ENCODE measurements at regions not wholly inside any gene's neighbourhood (a gene's known extent, or its start where the extent isn't known, plus 50 kb on each side); places are given as distances from the start of the nearest gene placed in this dataset.

GRCh38 chr2:134169788-134170187 lies 84.1 kb upstream of the MGAT5 start:
- peaks cover 57% of the 10 kb centered on the region for H3K4me1 ChIP-seq (ENCODE audit: low read length)
- H3K27ac ChIP-seq (ENCODE audit: low read length): peak overlapping the region; percentile 75
- H2AFZ ChIP-seq (ENCODE audit: low read depth, low read length): no peak overlapping the region
- no peaks in the 10 kb centered on the region for H3K27me3 ChIP-seq (ENCODE audit: low read depth, low read length)
- 0 out of 2 replicates have a peak, but pooled peaks have one; percentile 38 for TF ChIP-seq EZH2phosphoT487 (IDR thresholded peaks at IDR 0.05; ENCODE audit: low read depth)
- TF ChIP-seq CTCF (IDR thresholded peaks at IDR 0.05; ENCODE audit: low read depth, low read length): peak; percentile 14; the same call in 1 of the 2 replicates
- H3K36me3 ChIP-seq (replicated peaks; ENCODE audit: low read depth, low read length): no peaks in the 10 kb centered on the region
- H3K79me2 ChIP-seq (ENCODE audit: low read length): peaks cover 24% of the 10 kb centered on the region
- peak overlapping the region; percentile 77 for H3K4me2 ChIP-seq (ENCODE audit: low read length)
- H4K20me1 ChIP-seq (ENCODE audit: insufficient read depth, low read length): peaks cover 3% of the 10 kb centered on the region; the same call in 1 of the 2 replicates
- no peaks in the 10 kb centered on the region for H3K9me3 ChIP-seq (ENCODE audit: insufficient read depth, low read length)
- H3K4me3 ChIP-seq (ENCODE audit: low read length): peak overlapping the region; percentile 45
- H3K9ac ChIP-seq (ENCODE audit: low read length): peak overlapping the region; percentile 23; the same call in 1 of the 2 replicates

GRCh38 chr2:134170294-134170693 lies 83.6 kb upstream of the MGAT5 start:
- H3K27me3 ChIP-seq (ENCODE audit: low read depth, low read length): no peaks in the 10 kb centered on the region
- peak overlapping the region; percentile 77 for H3K4me2 ChIP-seq (ENCODE audit: low read length)
- H2AFZ ChIP-seq (ENCODE audit: low read depth, low read length): no peak overlapping the region
- peak overlapping the region; percentile 75 for H3K27ac ChIP-seq (ENCODE audit: low read length)
- peak overlapping the region; percentile 23; the same call in 1 of the 2 replicates for H3K9ac ChIP-seq (ENCODE audit: low read length)
- peaks cover 57% of the 10 kb centered on the region for H3K4me1 ChIP-seq (ENCODE audit: low read length)
- H3K79me2 ChIP-seq (ENCODE audit: low read length): peaks cover 22% of the 10 kb centered on the region
- H3K36me3 ChIP-seq (replicated peaks; ENCODE audit: low read depth, low read length): no peaks in the 10 kb centered on the region
- peak overlapping the region; percentile 45 for H3K4me3 ChIP-seq (ENCODE audit: low read length)
- peaks cover 4% of the 10 kb centered on the region; the same call in 1 of the 2 replicates for H4K20me1 ChIP-seq (ENCODE audit: insufficient read depth, low read length)
- TF ChIP-seq EZH2phosphoT487 (IDR thresholded peaks at IDR 0.05; ENCODE audit: low read depth) (no peak), CTCF (IDR thresholded peaks at IDR 0.05; ENCODE audit: low read depth, low read length) (no peak)
- no peaks in the 10 kb centered on the region for H3K9me3 ChIP-seq (ENCODE audit: insufficient read depth, low read length)

GRCh38 chr2:134170700-134171099 lies 83.2 kb upstream of the MGAT5 start:
- H2AFZ ChIP-seq (ENCODE audit: low read depth, low read length): no peak overlapping the region
- peaks cover 4% of the 10 kb centered on the region; the same call in 1 of the 2 replicates for H4K20me1 ChIP-seq (ENCODE audit: insufficient read depth, low read length)
- H3K79me2 ChIP-seq (ENCODE audit: low read length): peaks cover 22% of the 10 kb centered on the region
- no peaks in the 10 kb centered on the region for H3K27me3 ChIP-seq (ENCODE audit: low read depth, low read length)
- TF ChIP-seq CTCF (IDR thresholded peaks at IDR 0.05; ENCODE audit: low read depth, low read length): no peak
- TF ChIP-seq EZH2phosphoT487 (IDR thresholded peaks at IDR 0.05; ENCODE audit: low read depth): no peak
- no peak overlapping the region for H3K4me3 ChIP-seq (ENCODE audit: low read length)
- peaks cover 57% of the 10 kb centered on the region for H3K4me1 ChIP-seq (ENCODE audit: low read length)
- H3K9me3 ChIP-seq (ENCODE audit: insufficient read depth, low read length): no peaks in the 10 kb centered on the region
- H3K27ac ChIP-seq (ENCODE audit: low read length): peak overlapping the region; percentile 75
- peak overlapping the region; percentile 77 for H3K4me2 ChIP-seq (ENCODE audit: low read length)
- H3K36me3 ChIP-seq (replicated peaks; ENCODE audit: low read depth, low read length): no peaks in the 10 kb centered on the region
- peak overlapping the region; percentile 23; the same call in 1 of the 2 replicates for H3K9ac ChIP-seq (ENCODE audit: low read length)

- H3K4me3 ChIP-seq (ENCODE audit: low read length): no peak overlapping the region
- peaks cover 50% of the 10 kb centered on the region for H3K4me1 ChIP-seq (ENCODE audit: low read length)
- no peaks in the 10 kb centered on the region for H3K36me3 ChIP-seq (replicated peaks; ENCODE audit: low read depth, low read length)
- peaks cover 4% of the 10 kb centered on the region; the same call in 1 of the 2 replicates for H4K20me1 ChIP-seq (ENCODE audit: insufficient read depth, low read length)
- H3K79me2 ChIP-seq (ENCODE audit: low read length): peaks cover 17% of the 10 kb centered on the region
- no peak overlapping the region for H3K9ac ChIP-seq (ENCODE audit: low read length)
- no peaks in the 10 kb centered on the region for H3K27me3 ChIP-seq (ENCODE audit: low read depth, low read length)
- H3K27ac ChIP-seq (ENCODE audit: low read length): no peak overlapping the region
- H2AFZ ChIP-seq (ENCODE audit: low read depth, low read length): no peak overlapping the region
- no peaks in the 10 kb centered on the region for H3K9me3 ChIP-seq (ENCODE audit: insufficient read depth, low read length)
- peak overlapping the region; percentile 27; the same call in 1 of the 2 replicates for H3K4me2 ChIP-seq (ENCODE audit: low read length)
- no peak for TF ChIP-seq CTCF (IDR thresholded peaks at IDR 0.05; ENCODE audit: low read depth, low read length)
- no peak for TF ChIP-seq EZH2phosphoT487 (IDR thresholded peaks at IDR 0.05; ENCODE audit: low read depth)
Measured at GRCh38 chr2:134173338-134174016, 80.4 kb upstream of the MGAT5 start.

All from OCI-LY3 (cell line).